HG02981 (cell line): ENCODE measurements at regions not wholly inside any gene's neighbourhood (a gene's known extent, or its start where the extent isn't known, plus 50 kb on each side); places are given as distances from the start of the nearest gene placed in this dataset.

Experiments
- ATAC-seq: cut with Tn5 transposase; IDR thresholded peaks from one replicate; pipeline ENCODE4 v1.9.1; 2021; ENCODE audit warnings: mild to moderate bottlenecking, moderate library complexity; ENCODE audit not compliant: unreplicated experiment

DNA sequence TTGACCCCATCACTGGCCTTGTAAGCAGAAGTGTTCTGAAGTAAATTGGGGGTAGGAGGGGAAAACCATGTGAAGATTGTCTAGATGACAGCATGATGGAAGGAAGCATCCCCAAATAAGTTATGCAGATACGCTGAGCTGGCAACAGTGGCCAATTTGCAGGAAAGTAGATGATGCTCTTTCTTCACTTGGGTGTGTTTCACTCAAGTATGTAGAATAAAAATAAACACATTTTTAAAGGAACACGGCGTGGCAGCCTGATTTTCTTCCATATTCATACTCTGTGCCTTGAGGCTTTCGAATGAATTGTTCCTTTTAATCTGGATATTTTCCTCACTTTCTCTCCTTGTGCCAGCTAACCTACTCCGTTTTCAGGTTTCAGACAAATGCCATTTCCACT is 295.5 kb upstream of the DPYD start:
- ATAC-seq: no peak

GRCh38 chr1:98211271-98211845 is 290.5 kb upstream of the DPYD start:
- ATAC-seq: no peak

GRCh38 chr1:98210563-98210962 is 289.7 kb upstream of the DPYD start:
- ATAC-seq: no peak

DNA sequence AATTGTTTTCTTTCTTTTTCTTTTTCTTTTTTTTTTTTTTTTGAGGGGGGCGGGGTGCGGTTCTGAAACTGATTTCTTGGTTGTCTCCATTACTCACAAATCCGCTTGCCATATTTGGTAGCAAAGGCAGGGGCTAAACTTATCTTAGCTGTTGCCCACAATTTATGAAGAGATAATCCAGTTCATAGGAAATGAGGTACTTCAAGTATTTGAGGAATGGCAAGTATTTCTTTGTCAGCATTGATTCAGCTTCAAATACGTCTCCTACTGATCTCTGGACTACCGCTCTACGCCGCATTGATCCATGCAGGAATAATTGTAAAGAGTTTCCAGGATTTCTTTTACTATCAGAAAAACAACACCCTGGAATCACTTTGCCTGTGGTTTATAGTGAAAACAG is 289.2 kb upstream of the DPYD start:
- ATAC-seq: no peak

DNA sequence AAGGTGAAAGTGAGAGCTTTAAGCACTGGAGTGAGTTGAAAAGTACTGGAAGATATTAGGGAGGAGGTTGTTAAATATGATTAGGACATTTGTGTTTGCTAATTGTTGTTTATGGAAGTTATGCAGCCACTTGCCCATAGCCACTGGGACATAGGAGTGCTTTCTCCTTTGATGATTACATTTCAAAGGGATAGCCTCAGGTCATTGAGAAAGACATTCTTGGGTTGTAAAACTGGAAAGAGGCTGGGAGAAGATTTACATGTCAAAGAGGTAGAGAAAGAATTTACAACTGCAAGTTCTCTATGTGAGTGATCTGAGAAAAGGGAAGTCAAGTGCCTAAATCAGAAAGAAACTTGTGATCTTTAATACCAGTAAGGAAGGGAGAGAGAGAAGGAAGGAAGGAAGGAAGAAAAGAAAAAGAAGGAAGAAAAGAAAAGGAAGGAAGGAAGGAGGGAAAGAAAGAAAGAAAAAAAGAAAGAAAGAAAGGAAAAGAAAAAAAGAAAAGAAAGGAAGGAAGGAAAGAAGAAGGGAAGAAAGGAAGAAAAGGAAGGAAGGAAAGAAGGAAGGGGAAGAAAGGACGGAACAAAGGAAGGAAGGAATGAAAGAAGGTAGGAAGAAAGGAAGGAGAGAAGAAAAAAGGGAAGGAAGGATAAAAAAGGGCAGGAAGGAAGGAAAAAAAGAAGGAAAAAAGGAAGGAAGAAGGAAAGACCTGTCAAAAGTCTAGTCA is 284.6 kb upstream of the DPYD start:
- no peak for ATAC-seq

- ATAC-seq: no peak
These were observed 282.6 kb upstream of the DPYD start for GRCh38 chr1:98203466-98203865.

GRCh38 chr1:98201666-98202081 is 280.8 kb upstream of the DPYD start:
- no peak for ATAC-seq

GRCh38 chr1:98197356-98197755 is 276.5 kb upstream of the DPYD start:
- ATAC-seq: no peak

- no peak for ATAC-seq
These were observed 275.2 kb upstream of the DPYD start for GRCh38 chr1:98196012-98196411.

DNA sequence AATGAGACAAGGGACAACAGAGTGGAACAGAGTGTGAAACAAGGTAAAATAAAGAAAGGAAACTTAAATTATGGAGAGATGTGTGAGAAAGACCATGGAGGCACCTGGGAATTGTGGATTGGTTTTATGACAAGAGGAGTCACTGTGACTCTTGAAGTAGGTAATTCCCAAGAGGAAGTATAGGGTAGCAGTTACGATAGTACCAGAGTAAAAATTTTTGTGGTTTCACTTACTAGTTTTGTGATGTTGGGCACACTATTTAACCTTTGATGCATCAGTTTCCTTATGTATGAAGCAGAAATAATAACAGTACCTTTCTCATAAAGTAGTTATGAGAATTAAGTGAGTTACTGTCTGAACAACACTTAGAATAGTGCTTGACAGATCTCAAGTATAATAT is 267.9 kb upstream of the DPYD start:
- ATAC-seq: no peak

DNA sequence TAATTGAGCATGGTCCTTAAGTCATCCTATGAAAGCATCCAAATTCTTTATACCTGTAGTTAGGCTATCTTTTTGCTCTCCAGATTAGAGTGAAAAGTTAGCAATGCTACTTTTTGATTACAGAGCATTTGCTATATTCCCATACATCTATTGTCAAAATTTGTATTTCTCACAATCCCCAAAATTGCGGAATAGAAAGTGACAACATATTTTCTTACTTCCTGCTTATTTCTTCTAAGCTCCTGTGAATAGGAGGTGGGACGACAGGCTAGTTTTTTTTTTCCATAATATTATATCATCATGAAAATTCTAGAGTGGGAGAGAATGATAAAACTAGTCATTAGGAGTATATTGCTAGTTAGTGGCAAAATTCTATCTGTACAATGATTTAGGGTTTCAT is 264.0 kb upstream of the DPYD start:
- no peak for ATAC-seq

GRCh38 chr1:98181036-98181764 is 260.4 kb upstream of the DPYD start:
- no peak for ATAC-seq

DNA sequence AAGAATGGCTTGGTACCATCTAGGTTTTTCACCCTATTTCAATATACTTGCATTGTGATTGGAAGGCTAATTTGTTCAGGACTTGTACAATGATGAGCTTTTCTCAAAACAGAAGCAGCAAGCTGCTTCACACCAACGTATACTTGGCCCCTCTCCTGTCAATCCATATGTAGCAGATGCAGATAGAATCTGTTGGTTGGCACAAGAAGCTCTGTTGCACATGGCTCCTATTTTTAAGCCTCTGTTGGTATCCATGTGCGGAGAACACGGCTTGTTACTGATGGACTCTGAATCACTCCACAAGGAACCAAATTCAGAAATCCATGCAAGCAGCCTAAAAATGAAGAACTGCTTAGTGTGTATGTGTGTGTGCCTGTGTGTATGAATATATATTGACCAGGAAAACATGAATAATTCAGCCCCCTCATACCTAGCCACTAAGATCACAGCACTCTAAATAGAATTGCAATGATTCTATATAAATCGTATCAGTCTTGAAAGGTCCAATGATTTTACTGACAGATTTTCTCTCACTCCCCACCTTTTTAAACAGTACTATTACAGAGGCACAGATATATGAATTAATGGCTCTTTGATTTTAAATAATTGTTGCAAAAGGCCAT is 258.4 kb upstream of the DPYD start:
- no peak for ATAC-seq

GRCh38 chr1:98177751-98178150 is 256.9 kb upstream of the DPYD start:
- no peak for ATAC-seq

DNA sequence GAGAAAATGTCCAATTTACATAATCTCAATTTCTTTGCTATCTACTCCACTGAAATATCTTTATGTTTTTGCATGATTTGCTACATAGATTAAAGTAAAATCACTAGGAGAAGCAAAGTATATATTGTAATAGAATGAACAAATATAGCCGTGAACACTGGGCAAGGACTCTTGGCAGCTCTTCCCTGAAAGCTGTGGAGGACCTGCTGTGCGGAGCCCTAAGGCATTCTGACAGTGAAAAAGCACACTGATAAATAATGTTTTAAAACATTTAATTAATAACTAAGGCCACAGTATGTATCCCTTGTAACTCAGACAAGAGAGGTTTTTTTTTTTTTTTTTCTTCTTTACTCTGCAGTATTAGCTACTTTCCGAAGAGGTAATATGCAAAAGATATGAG is 256.1 kb upstream of the DPYD start:
- no peak for ATAC-seq

GRCh38 chr1:98176414-98176813 is 255.6 kb upstream of the DPYD start:
- no peak for ATAC-seq

DNA sequence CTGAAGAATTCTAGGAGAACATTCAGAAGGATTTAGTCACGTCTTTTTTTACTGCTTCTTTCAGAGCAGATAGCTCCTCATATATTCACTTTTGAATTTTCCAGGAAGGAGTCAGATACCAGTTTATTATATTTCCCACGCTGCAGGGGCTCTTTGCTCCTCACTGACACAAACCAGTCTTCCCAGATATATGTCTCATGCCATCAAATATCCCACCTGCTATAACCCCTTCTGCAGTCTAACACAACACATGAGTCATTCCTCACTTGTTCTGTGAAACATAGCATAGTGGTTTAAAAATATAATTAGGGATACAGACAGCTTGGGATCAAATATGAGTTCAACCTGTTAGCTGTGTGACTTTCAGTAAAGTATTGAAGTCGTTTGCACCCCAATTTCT is 251.7 kb upstream of the DPYD start:
- no peak for ATAC-seq

- ATAC-seq: no peak
These were observed 251.2 kb upstream of the DPYD start for GRCh38 chr1:98172022-98172421.

DNA sequence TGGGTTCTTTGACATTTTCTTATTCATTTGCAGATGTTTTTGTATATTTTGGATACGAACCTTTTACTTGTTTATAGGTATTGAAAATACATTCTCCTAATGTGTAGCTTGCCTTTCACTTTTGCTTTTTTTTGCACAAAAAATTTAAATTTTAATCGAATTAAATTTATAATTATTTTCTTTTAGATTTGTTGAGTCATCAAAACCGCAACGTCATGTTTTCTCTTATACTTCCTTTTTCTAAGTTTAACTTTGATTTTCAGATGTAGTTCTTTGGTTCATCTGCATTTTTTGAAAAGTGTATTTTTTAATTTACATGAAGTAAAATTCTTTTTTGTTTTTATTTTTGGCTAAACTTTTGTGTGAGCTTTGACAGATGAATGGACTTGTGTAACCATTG is 243.7 kb upstream of the DPYD start:
- ATAC-seq: no peak

- ATAC-seq: no peak
These were observed 236.9 kb upstream of the DPYD start for GRCh38 chr1:98157524-98158313.

GRCh38 chr1:98147280-98147679 is 226.4 kb upstream of the DPYD start:
- no peak for ATAC-seq
